Hepatocyte (in vitro differentiated cells): ENCODE measurements at regions not wholly inside any gene's neighbourhood (a gene's known extent, or its start where the extent isn't known, plus 50 kb on each side); places are given as distances from the start of the nearest gene placed in this dataset.

ENCODE experiments used
- DNase-seq: peaks from one replicate; pipeline ENCODE4 v3.0.0-alpha.2; 2016; ENCODE audit warnings: low spot score
- H2AFZ ChIP-seq: fragments of 200-600 bp; sonication (generic); 2 replicates; pipeline ENCODE4 v1.6.0; 2016; ENCODE audit warnings: antibody characterized with exemption, mild to moderate bottlenecking
- H3K27ac ChIP-seq: fragments of 200-600 bp; sonication (generic); 2 replicates; pipeline ENCODE4 v1.5.1; 2016; ENCODE audit warnings: mild to moderate bottlenecking
- H3K27me3 ChIP-seq: fragments of 200-600 bp; sonication (generic); 2 replicates; pipeline ENCODE4 v1.6.1; 2016
- H3K36me3 ChIP-seq: fragments of 200-600 bp; sonication (generic); replicated peaks from 2 replicates; pipeline ENCODE4 v1.5.1; 2016; ENCODE audit warnings: low read depth; ENCODE audit not compliant: insufficient read depth
- H3K4me1 ChIP-seq: fragments of 200-600 bp; sonication (generic); 2 replicates; pipeline ENCODE4 v1.5.1; 2016; ENCODE audit warnings: mild to moderate bottlenecking, moderate library complexity; ENCODE audit not compliant: insufficient read depth
- H3K4me2 ChIP-seq: fragments of 200-600 bp; sonication (generic); 2 replicates; pipeline ENCODE4 v1.6.0; 2016
- H3K4me3 ChIP-seq: fragments of 200-600 bp; sonication (generic); 2 replicates; pipeline ENCODE4 v1.5.1; 2016; ENCODE audit warnings: mild to moderate bottlenecking
- H3K79me2 ChIP-seq: fragments of 200-600 bp; sonication (generic); 2 replicates; pipeline ENCODE4 v1.6.0; 2017; ENCODE audit warnings: mild to moderate bottlenecking
- H3K9me2 ChIP-seq: fragments of 200-600 bp; sonication (generic); replicated peaks from 2 replicates; pipeline ENCODE4 v1.6.0; 2017; ENCODE audit warnings: mild to moderate bottlenecking; ENCODE audit not compliant: insufficient read depth
- H3K9me3 ChIP-seq: fragments of 200-600 bp; sonication (generic); 2 replicates; pipeline ENCODE4 v1.5.1; 2016; ENCODE audit warnings: low read depth, mild to moderate bottlenecking
- H4K20me1 ChIP-seq: fragments of 200-600 bp; sonication (generic); 2 replicates; pipeline ENCODE4 v1.6.0; 2016; ENCODE audit warnings: mild to moderate bottlenecking; ENCODE audit not compliant: insufficient read depth, poor library complexity, severe bottlenecking
- CTCF ChIP-seq: fragments of 200-600 bp; sonication (generic); IDR thresholded peaks from 2 replicates; pipeline ENCODE4 v1.5.1; 2016; ENCODE audit warnings: antibody characterized with exemption, mild to moderate bottlenecking; ENCODE audit not compliant: poor library complexity
- EZH2 ChIP-seq: fragments of 200-600 bp; sonication (generic); IDR thresholded peaks from 2 replicates; pipeline ENCODE4 v1.6.1; 2016; ENCODE audit warnings: antibody characterized with exemption, mild to moderate bottlenecking, borderline replicate concordance
- EZH2phosphoT487 ChIP-seq: fragments of 200-600 bp; sonication (generic); IDR thresholded peaks from one replicate; pipeline ENCODE4 v1.6.1; 2018; ENCODE audit warnings: antibody characterized with exemption, mild to moderate bottlenecking, low read depth, moderate library complexity; ENCODE audit not compliant: unreplicated experiment, severe bottlenecking
- WGBS: methylation state at CpG from one replicate; pipeline ENCODE4 v1.1.6; 2016; ENCODE audit warnings: low lambda C conversion rate; ENCODE audit errors: missing lambda C conversion rate; 5-methylcytosine and 5-hydroxymethylcytosine counted together

- no peak overlapping the region for H3K4me3 ChIP-seq
- no peaks in the 10 kb centered on the region for H3K9me2 ChIP-seq
- H4K20me1 ChIP-seq: no peaks in the 10 kb centered on the region
- H3K4me2 ChIP-seq: no peak overlapping the region
- peak; percentile 36 for DNase-seq
- H3K27me3 ChIP-seq: no peaks in the 10 kb centered on the region
- no peak overlapping the region for H3K27ac ChIP-seq
- H3K79me2 ChIP-seq: no peaks in the 10 kb centered on the region
- H2AFZ ChIP-seq: no peak overlapping the region
- no peaks in the 10 kb centered on the region for H3K36me3 ChIP-seq
- WGBS: 22% methylated on average over 1 of the region's 1 CpG
- TF ChIP-seq CTCF (no peak), EZH2 (no peak), EZH2phosphoT487 (no peak)
- H3K4me1 ChIP-seq: peaks cover 13% of the 10 kb centered on the region
- no peaks in the 10 kb centered on the region for H3K9me3 ChIP-seq
These were observed 99.3 kb upstream of the RALGPS2 start for GRCh38 chr1:178625695-178626094.

DNA sequence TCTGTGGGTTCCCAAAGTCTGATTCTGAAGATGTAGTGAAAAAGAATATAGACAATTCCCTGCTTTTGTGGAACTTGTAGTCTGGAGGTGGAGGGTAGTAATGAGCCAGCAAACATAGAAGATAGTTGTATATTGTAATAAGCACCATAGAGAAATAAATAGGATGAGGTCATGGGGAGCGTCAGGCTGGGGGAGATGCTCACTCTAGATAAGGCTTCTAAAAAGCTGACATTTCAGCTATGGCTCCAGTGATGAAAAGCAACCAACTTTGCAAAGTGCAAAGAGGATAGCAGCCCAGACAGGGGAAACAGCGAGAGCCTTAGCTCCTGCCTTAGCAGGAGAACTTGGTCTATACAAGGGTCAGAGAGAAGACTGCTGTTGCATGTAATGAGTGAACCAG lies 98.0 kb upstream of the RALGPS2 start:
- H3K9me3 ChIP-seq: no peaks in the 10 kb centered on the region
- H3K79me2 ChIP-seq: no peaks in the 10 kb centered on the region
- TF ChIP-seq EZH2 (no peak), EZH2phosphoT487 (no peak), CTCF (no peak)
- H3K4me1 ChIP-seq: peaks cover 13% of the 10 kb centered on the region
- H4K20me1 ChIP-seq: no peaks in the 10 kb centered on the region
- no peak overlapping the region for H3K4me3 ChIP-seq
- no peaks in the 10 kb centered on the region for H3K9me2 ChIP-seq
- no peaks in the 10 kb centered on the region for H3K36me3 ChIP-seq
- no peak overlapping the region for H3K4me2 ChIP-seq
- no peak overlapping the region for H3K27ac ChIP-seq
- no peaks in the 10 kb centered on the region for H3K27me3 ChIP-seq
- no peak for DNase-seq
- WGBS: 54% methylated on average over 2 of the region's 2 CpGs
- no peak overlapping the region for H2AFZ ChIP-seq

- Histone ChIP-seq H3K27ac (no peak overlapping the region), H2AFZ (no peak overlapping the region)
- 87% methylated on average over 2 of the region's 2 CpGs for WGBS
These were observed 96.3 kb upstream of the RALGPS2 start for GRCh38 chr1:178628637-178629251.

More at GRCh38 chr1:178628637-178629251, 96.3 kb upstream of the RALGPS2 start:
- peaks cover 13% of the 10 kb centered on the region for H3K4me1 ChIP-seq
- H3K79me2 ChIP-seq: no peaks in the 10 kb centered on the region
- H3K27me3 ChIP-seq: no peaks in the 10 kb centered on the region
- H4K20me1 ChIP-seq: no peaks in the 10 kb centered on the region
- no peaks in the 10 kb centered on the region for H3K36me3 ChIP-seq
- H3K9me2 ChIP-seq: no peaks in the 10 kb centered on the region
- no peak overlapping the region for H3K4me3 ChIP-seq
- no peak overlapping the region for H3K4me2 ChIP-seq
- no peaks in the 10 kb centered on the region for H3K9me3 ChIP-seq
- DNase-seq: no peak
- TF ChIP-seq EZH2 (no peak), EZH2phosphoT487 (no peak), CTCF (no peak)
